GM23338 (cell line): ENCODE measurements at regions not wholly inside any gene's neighbourhood (a gene's known extent, or its start where the extent isn't known, plus 50 kb on each side); places are given as distances from the start of the nearest gene placed in this dataset.

Experiments used
- ATAC-seq: fragments of 200-7000 bp; cut with Tn5 transposase; 3 replicates; pipeline ENCODE4 v1.9.1; 2020
- DNase-seq: peaks from one replicate; pipeline ENCODE4 v3.0.0-alpha.2; 2015; ENCODE audit warnings: low spot score
- H2AFZ ChIP-seq: fragments of 200-600 bp; sonication (generic); 2 replicates; pipeline ENCODE4 v1.8.0; 2016; ENCODE audit warnings: antibody characterized with exemption, mild to moderate bottlenecking, moderate library complexity
- H3F3A ChIP-seq: fragments of 200-600 bp; sonication (generic); replicated peaks from 2 replicates; pipeline ENCODE4 v1.8.0; 2017; ENCODE audit warnings: antibody characterized with exemption, mixed run types, low read depth
- H3K27ac ChIP-seq: fragments of 200-600 bp; sonication (generic); 2 replicates; pipeline ENCODE4 v1.6.1; 2016; ENCODE audit warnings: low read depth
- H3K27me3 ChIP-seq: fragments of 200-600 bp; sonication (generic); 2 replicates; pipeline ENCODE4 v1.8.0; 2016; ENCODE audit warnings: mild to moderate bottlenecking, mixed run types, moderate library complexity; ENCODE audit not compliant: insufficient read depth
- H3K36me3 ChIP-seq: fragments of 200-600 bp; sonication (generic); 2 replicates; pipeline ENCODE4 v1.8.0; 2016; ENCODE audit warnings: mild to moderate bottlenecking; ENCODE audit not compliant: insufficient read depth
- H3K4me1 ChIP-seq: fragments of 200-600 bp; sonication (generic); 2 replicates; pipeline ENCODE4 v1.8.0; 2016; ENCODE audit warnings: mild to moderate bottlenecking, moderate library complexity; ENCODE audit not compliant: insufficient read depth
- H3K4me2 ChIP-seq: fragments of 200-600 bp; sonication (generic); 2 replicates; pipeline ENCODE4 v1.7.1; 2017; ENCODE audit warnings: mixed run types
- H3K4me3 ChIP-seq: fragments of 200-600 bp; sonication (generic); 2 replicates; pipeline ENCODE4 v1.6.1; 2016; ENCODE audit warnings: mixed run types
- H3K79me2 ChIP-seq: fragments of 200-600 bp; sonication (generic); replicated peaks from 2 replicates; pipeline ENCODE4 v1.8.0; 2017; ENCODE audit warnings: mild to moderate bottlenecking; ENCODE audit not compliant: insufficient read depth
- H3K9me2 ChIP-seq: fragments of 200-600 bp; sonication (generic); 2 replicates; pipeline ENCODE4 v1.8.0; 2017; ENCODE audit not compliant: insufficient read depth
- H4K20me1 ChIP-seq: fragments of 200-600 bp; sonication (generic); replicated peaks from 2 replicates; pipeline ENCODE4 v1.8.0; 2017; ENCODE audit warnings: mild to moderate bottlenecking; ENCODE audit not compliant: insufficient read depth
- H3K27ac Mint-ChIP-seq: 2 replicates; pipeline ENCODE4 v1.8.0; 2020; ENCODE audit warnings: inconsistent platforms, mild to moderate bottlenecking, moderate library complexity, mixed read lengths
- H3K27me3 Mint-ChIP-seq: 3 replicates; pipeline ENCODE4 v1.8.0; 2022; ENCODE audit warnings: low read depth, mild to moderate bottlenecking, moderate library complexity, mixed read lengths, inconsistent platforms; ENCODE audit not compliant: insufficient read depth, poor library complexity
- H3K36me3 Mint-ChIP-seq: 3 replicates; pipeline ENCODE4 v1.8.0; 2021; ENCODE audit warnings: low read depth, mild to moderate bottlenecking, inconsistent platforms, moderate library complexity, mixed read lengths
- H3K4me1 Mint-ChIP-seq: 3 replicates; pipeline ENCODE4 v1.8.0; 2020; ENCODE audit warnings: mild to moderate bottlenecking, inconsistent platforms, mixed read lengths
- H3K4me3 Mint-ChIP-seq: 3 replicates; pipeline ENCODE4 v1.8.0; 2021; ENCODE audit warnings: moderate library complexity, mild to moderate bottlenecking, inconsistent platforms, mixed read lengths
- H3K9me3 Mint-ChIP-seq: 3 replicates; pipeline ENCODE4 v1.8.0; 2020; ENCODE audit warnings: moderate library complexity, mild to moderate bottlenecking, inconsistent platforms, mixed read lengths
- EZH2 ChIP-seq: fragments of 200-600 bp; sonication (generic); IDR thresholded peaks from one replicate; pipeline ENCODE4 v1.8.0; 2017; ENCODE audit warnings: antibody characterized with exemption, mild to moderate bottlenecking, low read depth; ENCODE audit not compliant: unreplicated experiment
- EZH2phosphoT487 ChIP-seq: fragments of 200-600 bp; sonication (generic); IDR thresholded peaks from one replicate; pipeline ENCODE4 v1.8.1; 2018; ENCODE audit warnings: antibody characterized with exemption; ENCODE audit not compliant: unreplicated experiment
- NANOG ChIP-seq: IDR thresholded peaks from 2 replicates; pipeline ENCODE4 v1.6.1; 2016; ENCODE audit warnings: antibody characterized with exemption, borderline replicate concordance
- POLR2AphosphoS5 ChIP-seq: IDR thresholded peaks from 2 replicates; pipeline ENCODE4 v1.6.1; 2016; ENCODE audit warnings: antibody characterized with exemption, low read depth
- STAT1 ChIP-seq: IDR thresholded peaks from one replicate; pipeline ENCODE4 v1.6.1; 2016; ENCODE audit warnings: antibody characterized with exemption; ENCODE audit not compliant: unreplicated experiment
- ZNF114 ChIP-seq: fragments of 250-450 bp; sonication (Bioruptor Pico); IDR thresholded peaks from 2 replicates; pipeline ENCODE4 v1.5.0; 2020; ENCODE audit warnings: mild to moderate bottlenecking, moderate library complexity
- ZNF331 ChIP-seq: fragments of 250-450 bp; sonication (Bioruptor Pico); IDR thresholded peaks from 2 replicates; pipeline ENCODE4 v1.5.0; 2020; ENCODE audit warnings: low read depth, mild to moderate bottlenecking, moderate library complexity
- TF ChIP-seq, protein P1 (sequence below): IDR thresholded peaks from 2 replicates; pipeline ENCODE4 v1.6.1; 2016; ENCODE audit warnings: antibody characterized with exemption
- TF ChIP-seq, protein P2 (sequence below): IDR thresholded peaks from one replicate; pipeline ENCODE4 v1.6.1; 2018; ENCODE audit warnings: antibody characterized with exemption; ENCODE audit not compliant: unreplicated experiment
- TF ChIP-seq, protein P3 (sequence below): fragments of 250-450 bp; sonication (Bioruptor Pico); IDR thresholded peaks from 2 replicates; pipeline ENCODE4 v1.5.0; 2020; ENCODE audit warnings: mild to moderate bottlenecking, moderate library complexity

DNA sequence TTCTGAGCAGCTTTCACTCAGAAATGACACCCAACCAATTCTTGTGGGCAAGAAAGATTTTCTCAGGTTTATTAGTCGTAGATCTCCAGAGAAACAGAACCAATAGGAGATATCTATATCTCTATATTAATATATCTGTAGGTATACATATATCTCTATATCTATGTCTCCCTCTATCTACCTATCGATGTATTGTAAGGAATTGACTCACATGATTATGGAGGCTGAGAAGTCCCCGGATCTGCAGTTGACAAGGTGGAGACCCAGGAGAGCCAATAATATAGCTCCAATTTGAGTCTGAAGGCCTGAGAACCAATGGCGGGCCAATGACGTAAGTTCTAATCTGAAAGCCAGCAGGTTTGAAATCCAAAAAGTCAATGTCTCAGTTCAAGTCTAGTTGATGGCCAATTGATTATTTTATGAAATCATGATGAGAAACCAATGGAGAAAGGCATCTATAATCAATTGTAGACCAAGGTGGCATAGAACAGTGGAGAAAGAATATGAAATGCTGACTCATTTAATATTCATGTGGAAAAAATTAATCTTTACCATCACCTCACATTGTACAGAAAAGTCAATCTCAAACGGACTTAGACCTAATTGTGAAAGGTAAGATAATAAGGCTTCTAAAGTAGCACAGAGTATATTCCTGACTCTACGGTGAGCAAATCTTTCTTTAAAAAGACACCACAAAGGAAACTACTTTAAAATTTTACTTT, 65.6 kb upstream of the CHRNA7 start:
- H3K36me3 ChIP-seq = no peaks in the 10 kb centered on the region
- H3K4me3 ChIP-seq = no peak overlapping the region
- Mint-ChIP-seq H3K27me3 (no peaks in the 10 kb centered on the region), H3K4me3 (no peak overlapping the region), H3K27ac (no peak overlapping the region), H3K4me1 (peaks cover 12% of the 10 kb centered on the region; the same call in 2 of the 3 replicates), H3K9me3 (peaks cover 26% of the 10 kb centered on the region), H3K36me3 (no peaks in the 10 kb centered on the region; the same call in 2 of the 3 replicates)
- H3K27ac ChIP-seq = no peak overlapping the region
- H3K9me2 ChIP-seq = peaks cover 7% of the 10 kb centered on the region; the same call in 1 of the 2 replicates
- no peaks in the 10 kb centered on the region for H3K79me2 ChIP-seq
- H3F3A ChIP-seq = no peaks in the 10 kb centered on the region
- H3K4me1 ChIP-seq = no peaks in the 10 kb centered on the region
- ATAC-seq = no peak
- no peak overlapping the region for H3K4me2 ChIP-seq
- H4K20me1 ChIP-seq = no peaks in the 10 kb centered on the region
- no peak overlapping the region for H2AFZ ChIP-seq
- no peak for DNase-seq
- TF ChIP-seq ZNF114 (CRISPR knock-in tag) (no peak), POLR2AphosphoS5 (no peak), EZH2 (no peak), EZH2phosphoT487 (no peak), STAT1 (no peak), ZNF331 (CRISPR knock-in tag) (no peak), NANOG (no peak)
- TF ChIP-seq, protein P1, sequence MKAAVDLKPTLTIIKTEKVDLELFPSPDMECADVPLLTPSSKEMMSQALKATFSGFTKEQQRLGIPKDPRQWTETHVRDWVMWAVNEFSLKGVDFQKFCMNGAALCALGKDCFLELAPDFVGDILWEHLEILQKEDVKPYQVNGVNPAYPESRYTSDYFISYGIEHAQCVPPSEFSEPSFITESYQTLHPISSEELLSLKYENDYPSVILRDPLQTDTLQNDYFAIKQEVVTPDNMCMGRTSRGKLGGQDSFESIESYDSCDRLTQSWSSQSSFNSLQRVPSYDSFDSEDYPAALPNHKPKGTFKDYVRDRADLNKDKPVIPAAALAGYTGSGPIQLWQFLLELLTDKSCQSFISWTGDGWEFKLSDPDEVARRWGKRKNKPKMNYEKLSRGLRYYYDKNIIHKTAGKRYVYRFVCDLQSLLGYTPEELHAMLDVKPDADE = no peak
- TF ChIP-seq, protein P2, sequence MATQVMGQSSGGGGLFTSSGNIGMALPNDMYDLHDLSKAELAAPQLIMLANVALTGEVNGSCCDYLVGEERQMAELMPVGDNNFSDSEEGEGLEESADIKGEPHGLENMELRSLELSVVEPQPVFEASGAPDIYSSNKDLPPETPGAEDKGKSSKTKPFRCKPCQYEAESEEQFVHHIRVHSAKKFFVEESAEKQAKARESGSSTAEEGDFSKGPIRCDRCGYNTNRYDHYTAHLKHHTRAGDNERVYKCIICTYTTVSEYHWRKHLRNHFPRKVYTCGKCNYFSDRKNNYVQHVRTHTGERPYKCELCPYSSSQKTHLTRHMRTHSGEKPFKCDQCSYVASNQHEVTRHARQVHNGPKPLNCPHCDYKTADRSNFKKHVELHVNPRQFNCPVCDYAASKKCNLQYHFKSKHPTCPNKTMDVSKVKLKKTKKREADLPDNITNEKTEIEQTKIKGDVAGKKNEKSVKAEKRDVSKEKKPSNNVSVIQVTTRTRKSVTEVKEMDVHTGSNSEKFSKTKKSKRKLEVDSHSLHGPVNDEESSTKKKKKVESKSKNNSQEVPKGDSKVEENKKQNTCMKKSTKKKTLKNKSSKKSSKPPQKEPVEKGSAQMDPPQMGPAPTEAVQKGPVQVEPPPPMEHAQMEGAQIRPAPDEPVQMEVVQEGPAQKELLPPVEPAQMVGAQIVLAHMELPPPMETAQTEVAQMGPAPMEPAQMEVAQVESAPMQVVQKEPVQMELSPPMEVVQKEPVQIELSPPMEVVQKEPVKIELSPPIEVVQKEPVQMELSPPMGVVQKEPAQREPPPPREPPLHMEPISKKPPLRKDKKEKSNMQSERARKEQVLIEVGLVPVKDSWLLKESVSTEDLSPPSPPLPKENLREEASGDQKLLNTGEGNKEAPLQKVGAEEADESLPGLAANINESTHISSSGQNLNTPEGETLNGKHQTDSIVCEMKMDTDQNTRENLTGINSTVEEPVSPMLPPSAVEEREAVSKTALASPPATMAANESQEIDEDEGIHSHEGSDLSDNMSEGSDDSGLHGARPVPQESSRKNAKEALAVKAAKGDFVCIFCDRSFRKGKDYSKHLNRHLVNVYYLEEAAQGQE = no peak
- TF ChIP-seq, protein P3, sequence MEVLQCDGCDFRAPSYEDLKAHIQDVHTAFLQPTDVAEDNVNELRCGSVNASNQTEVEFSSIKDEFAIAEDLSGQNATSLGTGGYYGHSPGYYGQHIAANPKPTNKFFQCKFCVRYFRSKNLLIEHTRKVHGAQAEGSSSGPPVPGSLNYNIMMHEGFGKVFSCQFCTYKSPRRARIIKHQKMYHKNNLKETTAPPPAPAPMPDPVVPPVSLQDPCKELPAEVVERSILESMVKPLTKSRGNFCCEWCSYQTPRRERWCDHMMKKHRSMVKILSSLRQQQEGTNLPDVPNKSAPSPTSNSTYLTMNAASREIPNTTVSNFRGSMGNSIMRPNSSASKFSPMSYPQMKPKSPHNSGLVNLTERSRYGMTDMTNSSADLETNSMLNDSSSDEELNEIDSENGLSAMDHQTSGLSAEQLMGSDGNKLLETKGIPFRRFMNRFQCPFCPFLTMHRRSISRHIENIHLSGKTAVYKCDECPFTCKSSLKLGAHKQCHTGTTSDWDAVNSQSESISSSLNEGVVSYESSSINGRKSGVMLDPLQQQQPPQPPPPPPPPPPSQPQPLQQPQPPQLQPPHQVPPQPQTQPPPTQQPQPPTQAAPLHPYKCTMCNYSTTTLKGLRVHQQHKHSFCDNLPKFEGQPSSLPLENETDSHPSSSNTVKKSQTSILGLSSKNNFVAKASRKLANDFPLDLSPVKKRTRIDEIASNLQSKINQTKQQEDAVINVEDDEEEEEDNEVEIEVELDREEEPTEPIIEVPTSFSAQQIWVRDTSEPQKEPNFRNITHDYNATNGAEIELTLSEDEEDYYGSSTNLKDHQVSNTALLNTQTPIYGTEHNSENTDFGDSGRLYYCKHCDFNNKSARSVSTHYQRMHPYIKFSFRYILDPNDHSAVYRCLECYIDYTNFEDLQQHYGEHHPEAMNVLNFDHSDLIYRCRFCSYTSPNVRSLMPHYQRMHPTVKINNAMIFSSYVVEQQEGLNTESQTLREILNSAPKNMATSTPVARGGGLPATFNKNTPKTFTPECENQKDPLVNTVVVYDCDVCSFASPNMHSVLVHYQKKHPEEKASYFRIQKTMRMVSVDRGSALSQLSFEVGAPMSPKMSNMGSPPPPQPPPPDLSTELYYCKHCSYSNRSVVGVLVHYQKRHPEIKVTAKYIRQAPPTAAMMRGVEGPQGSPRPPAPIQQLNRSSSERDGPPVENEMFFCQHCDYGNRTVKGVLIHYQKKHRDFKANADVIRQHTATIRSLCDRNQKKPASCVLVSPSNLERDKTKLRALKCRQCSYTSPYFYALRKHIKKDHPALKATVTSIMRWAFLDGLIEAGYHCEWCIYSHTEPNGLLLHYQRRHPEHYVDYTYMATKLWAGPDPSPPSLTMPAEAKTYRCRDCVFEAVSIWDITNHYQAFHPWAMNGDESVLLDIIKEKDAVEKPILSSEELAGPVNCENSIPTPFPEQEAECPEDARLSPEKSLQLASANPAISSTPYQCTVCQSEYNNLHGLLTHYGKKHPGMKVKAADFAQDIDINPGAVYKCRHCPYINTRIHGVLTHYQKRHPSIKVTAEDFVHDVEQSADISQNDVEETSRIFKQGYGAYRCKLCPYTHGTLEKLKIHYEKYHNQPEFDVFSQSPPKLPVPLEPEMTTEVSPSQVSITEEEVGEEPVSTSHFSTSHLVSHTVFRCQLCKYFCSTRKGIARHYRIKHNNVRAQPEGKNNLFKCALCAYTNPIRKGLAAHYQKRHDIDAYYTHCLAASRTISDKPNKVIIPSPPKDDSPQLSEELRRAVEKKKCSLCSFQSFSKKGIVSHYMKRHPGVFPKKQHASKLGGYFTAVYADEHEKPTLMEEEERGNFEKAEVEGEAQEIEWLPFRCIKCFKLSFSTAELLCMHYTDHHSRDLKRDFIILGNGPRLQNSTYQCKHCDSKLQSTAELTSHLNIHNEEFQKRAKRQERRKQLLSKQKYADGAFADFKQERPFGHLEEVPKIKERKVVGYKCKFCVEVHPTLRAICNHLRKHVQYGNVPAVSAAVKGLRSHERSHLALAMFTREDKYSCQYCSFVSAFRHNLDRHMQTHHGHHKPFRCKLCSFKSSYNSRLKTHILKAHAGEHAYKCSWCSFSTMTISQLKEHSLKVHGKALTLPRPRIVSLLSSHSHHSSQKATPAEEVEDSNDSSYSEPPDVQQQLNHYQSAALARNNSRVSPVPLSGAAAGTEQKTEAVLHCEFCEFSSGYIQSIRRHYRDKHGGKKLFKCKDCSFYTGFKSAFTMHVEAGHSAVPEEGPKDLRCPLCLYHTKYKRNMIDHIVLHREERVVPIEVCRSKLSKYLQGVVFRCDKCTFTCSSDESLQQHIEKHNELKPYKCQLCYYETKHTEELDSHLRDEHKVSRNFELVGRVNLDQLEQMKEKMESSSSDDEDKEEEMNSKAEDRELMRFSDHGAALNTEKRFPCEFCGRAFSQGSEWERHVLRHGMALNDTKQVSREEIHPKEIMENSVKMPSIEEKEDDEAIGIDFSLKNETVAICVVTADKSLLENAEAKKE (CRISPR knock-in tag) = no peak
- no peaks in the 10 kb centered on the region for H3K27me3 ChIP-seq
